ENCODE measurements at regions not wholly inside any gene's neighbourhood (a gene's known extent, or its start where the extent isn't known, plus 50 kb on each side); places are given as distances from the start of the nearest gene placed in this dataset.

GRCh38 chr3:94500146-94500545 lies 437.3 kb downstream of the NSUN3 start:
- TF ChIP-seq CTCF (IDR thresholded peaks at IDR 0.05) (no peak), POLR2A (IDR thresholded peaks at IDR 0.05) (no peak), EP300 (IDR thresholded peaks at IDR 0.05) (no peak)

Data from stomach (tissue), 4 donors.